Left ventricle myocardium inferior (tissue), 1 donor: ENCODE measurements at regions not wholly inside any gene's neighbourhood (a gene's known extent, or its start where the extent isn't known, plus 50 kb on each side); places are given as distances from the start of the nearest gene placed in this dataset.

Experiments
- DNase-seq: peaks from one replicate; pipeline ENCODE4 v3.0.0-alpha.2; 2020
- H3K27ac ChIP-seq: fragments of 200-600 bp; replicated peaks from 2 replicates; pipeline ENCODE4 v1.8.0; 2021
- H3K27me3 ChIP-seq: fragments of 200-600 bp; 2 replicates; pipeline ENCODE4 v1.8.0; 2021; ENCODE audit warnings: low read depth
- H3K36me3 ChIP-seq: fragments of 200-600 bp; 2 replicates; pipeline ENCODE4 v1.8.0; 2021
- H3K4me1 ChIP-seq: fragments of 200-600 bp; 2 replicates; pipeline ENCODE4 v1.8.0; 2021
- H3K4me3 ChIP-seq: fragments of 200-600 bp; 2 replicates; pipeline ENCODE4 v1.8.0; 2021; ENCODE audit warnings: mild to moderate bottlenecking, moderate library complexity
- H3K9me3 ChIP-seq: fragments of 200-600 bp; replicated peaks from 2 replicates; pipeline ENCODE4 v1.8.0; 2021
- intact Hi-C: fragments of 100-400 bp; cut with micrococcal nuclease; formaldehyde crosslinking; loops from one replicate; pipeline ENCODE4 v1.11.0; 2022
- TF ChIP-seq, protein P1 (sequence below): fragments of 200-600 bp; IDR thresholded peaks from 2 replicates; pipeline ENCODE4 v1.8.0; 2021; ENCODE audit warnings: antibody characterized with exemption, mild to moderate bottlenecking, borderline replicate concordance
- donor health status: DM: no; HTN: yes; CAD: no; lungs with severe emphysema.

DNA sequence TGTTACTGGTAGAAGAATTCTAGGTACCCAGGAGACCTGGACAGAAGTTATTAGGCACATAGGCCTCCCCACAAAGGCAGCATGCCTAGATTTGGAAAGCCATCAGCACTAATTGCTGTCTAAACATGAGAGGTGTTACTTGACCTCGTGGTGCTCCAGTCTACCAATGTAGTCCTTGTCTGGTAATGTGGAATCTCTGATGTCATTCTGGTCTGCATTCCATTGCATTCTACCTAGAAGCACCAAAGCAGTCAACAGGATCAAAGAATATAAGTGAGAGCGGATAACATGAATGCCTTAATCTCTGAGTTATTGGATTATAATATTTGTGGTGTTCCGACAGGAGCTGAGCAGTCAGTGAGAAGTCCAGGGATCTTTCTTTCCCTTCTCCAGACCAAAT, 175.2 kb downstream of the PSAT1 start:
- Histone ChIP-seq H3K27ac (no peak overlapping the region), H3K4me3 (no peak overlapping the region), H3K36me3 (no peaks in the 10 kb centered on the region), H3K27me3 (no peaks in the 10 kb centered on the region), H3K9me3 (peaks cover 14% of the 10 kb centered on the region), H3K4me1 (no peaks in the 10 kb centered on the region)
- no peak for DNase-seq
- intact Hi-C loops = no loop called here
- TF ChIP-seq, protein P1, sequence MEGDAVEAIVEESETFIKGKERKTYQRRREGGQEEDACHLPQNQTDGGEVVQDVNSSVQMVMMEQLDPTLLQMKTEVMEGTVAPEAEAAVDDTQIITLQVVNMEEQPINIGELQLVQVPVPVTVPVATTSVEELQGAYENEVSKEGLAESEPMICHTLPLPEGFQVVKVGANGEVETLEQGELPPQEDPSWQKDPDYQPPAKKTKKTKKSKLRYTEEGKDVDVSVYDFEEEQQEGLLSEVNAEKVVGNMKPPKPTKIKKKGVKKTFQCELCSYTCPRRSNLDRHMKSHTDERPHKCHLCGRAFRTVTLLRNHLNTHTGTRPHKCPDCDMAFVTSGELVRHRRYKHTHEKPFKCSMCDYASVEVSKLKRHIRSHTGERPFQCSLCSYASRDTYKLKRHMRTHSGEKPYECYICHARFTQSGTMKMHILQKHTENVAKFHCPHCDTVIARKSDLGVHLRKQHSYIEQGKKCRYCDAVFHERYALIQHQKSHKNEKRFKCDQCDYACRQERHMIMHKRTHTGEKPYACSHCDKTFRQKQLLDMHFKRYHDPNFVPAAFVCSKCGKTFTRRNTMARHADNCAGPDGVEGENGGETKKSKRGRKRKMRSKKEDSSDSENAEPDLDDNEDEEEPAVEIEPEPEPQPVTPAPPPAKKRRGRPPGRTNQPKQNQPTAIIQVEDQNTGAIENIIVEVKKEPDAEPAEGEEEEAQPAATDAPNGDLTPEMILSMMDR = no peak

DNA sequence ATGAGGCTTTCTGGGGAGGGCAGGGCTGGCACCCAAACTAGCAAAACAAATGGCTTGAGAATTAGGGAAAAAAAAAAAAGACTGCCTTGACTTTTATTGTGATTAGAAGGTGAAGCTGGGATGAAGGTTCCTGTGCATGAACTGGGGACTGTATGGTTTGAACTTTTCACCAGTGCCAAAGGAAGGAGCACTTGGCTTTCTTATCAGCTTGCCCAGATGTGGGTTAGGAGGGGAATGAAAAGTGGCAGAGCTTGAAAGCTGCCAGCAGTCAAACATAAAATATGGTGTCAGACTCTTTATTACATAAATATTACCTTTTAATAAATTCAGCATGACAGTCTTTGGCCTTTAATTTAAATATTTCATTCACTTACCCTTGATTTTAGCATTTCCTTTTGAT, 182.5 kb downstream of the PSAT1 start:
- Histone ChIP-seq H3K27me3 (no peaks in the 10 kb centered on the region), H3K4me3 (no peak overlapping the region), H3K27ac (no peak overlapping the region), H3K4me1 (no peaks in the 10 kb centered on the region), H3K9me3 (peaks cover 45% of the 10 kb centered on the region), H3K36me3 (no peaks in the 10 kb centered on the region)
- intact Hi-C loops = no loop called here
- TF ChIP-seq, protein P1 = no peak
- no peak for DNase-seq

DNA sequence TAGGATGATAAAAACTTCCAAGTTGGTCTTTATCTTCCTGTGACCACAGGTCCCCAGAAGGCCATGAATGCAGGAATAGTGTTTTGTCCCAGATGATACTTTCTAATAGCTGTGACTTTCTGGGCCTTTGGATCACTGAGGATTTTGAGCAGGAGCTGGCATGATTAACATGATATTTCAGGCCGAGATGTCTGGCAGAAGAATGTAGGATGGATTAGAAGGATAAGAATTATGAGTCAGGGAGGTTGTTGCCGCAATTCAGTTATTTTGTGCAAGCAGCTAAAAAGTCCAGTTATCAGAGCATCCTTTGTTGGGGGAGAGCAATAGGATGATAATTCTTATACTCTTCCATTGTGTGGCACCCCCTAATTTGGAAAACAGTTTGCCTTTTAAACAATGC, 189.7 kb downstream of the PSAT1 start:
- peaks cover 39% of the 10 kb centered on the region for H3K9me3 ChIP-seq
- TF ChIP-seq, protein P1 = no peak
- intact Hi-C loops = no loop called here
- no peak for DNase-seq
- H3K4me3 ChIP-seq = no peak overlapping the region
- H3K36me3 ChIP-seq = no peaks in the 10 kb centered on the region
- H3K27ac ChIP-seq = no peak overlapping the region
- no peaks in the 10 kb centered on the region for H3K4me1 ChIP-seq
- no peaks in the 10 kb centered on the region for H3K27me3 ChIP-seq

DNA sequence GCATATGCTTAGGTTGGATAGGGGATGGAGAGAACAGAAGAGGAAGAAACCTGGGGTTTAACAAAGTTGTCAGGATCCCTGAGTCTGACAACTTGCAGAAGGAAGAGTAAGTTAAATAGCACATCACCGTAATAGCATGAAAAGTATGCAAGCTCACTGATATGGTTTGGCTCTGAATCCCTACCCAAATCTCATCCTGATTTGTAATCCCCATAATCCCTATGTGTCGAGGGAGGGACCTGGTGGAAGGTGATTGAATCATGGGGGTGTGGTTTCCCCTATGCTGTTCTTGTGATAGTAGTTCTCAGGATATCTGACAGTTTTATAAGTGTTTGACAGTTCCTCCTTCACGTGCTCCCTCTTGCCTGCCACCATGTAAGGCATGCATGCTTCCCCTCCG, 193.3 kb downstream of the PSAT1 start:
- TF ChIP-seq, protein P1 = no peak
- Histone ChIP-seq H3K4me3 (no peak overlapping the region), H3K9me3 (peaks cover 9% of the 10 kb centered on the region), H3K27me3 (no peaks in the 10 kb centered on the region), H3K27ac (no peak overlapping the region), H3K36me3 (no peaks in the 10 kb centered on the region), H3K4me1 (no peaks in the 10 kb centered on the region)
- DNase-seq = no peak
- intact Hi-C loops = no loop called here

DNA sequence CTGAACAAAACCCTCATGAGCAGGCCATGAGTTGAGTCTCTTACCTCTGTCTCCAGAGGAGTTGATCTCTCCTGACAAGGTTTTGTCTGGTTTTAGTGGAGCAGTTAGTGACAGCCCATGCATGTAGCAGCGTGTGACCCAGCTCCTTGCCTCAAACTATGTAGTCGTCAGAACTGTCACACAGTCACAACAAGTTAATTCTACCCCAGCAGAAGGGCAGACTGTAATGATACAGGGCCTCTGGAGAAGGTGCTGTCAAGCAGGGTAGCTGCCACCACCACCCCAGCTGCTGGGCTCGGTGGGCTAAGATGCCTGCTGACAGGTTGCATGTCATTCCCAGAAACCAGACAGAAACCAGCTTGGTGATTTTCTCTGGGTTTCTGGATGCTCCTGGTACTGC, 194.5 kb downstream of the PSAT1 start:
- Histone ChIP-seq H3K4me3 (no peak overlapping the region), H3K36me3 (no peaks in the 10 kb centered on the region), H3K27ac (no peak overlapping the region), H3K27me3 (no peaks in the 10 kb centered on the region), H3K4me1 (no peaks in the 10 kb centered on the region), H3K9me3 (peaks cover 9% of the 10 kb centered on the region)
- DNase-seq = no peak
- TF ChIP-seq, protein P1 = no peak
- intact Hi-C loops = no loop called here
